Prostate gland (tissue), 2 donors: ENCODE measurements at regions not wholly inside any gene's neighbourhood (a gene's known extent, or its start where the extent isn't known, plus 50 kb on each side); places are given as distances from the start of the nearest gene placed in this dataset.

Source experiments
- DNase-seq: peaks from one replicate; pipeline ENCODE4 v3.0.0-alpha.2; 2019; ENCODE audit warnings: low spot score
- H3K27ac ChIP-seq, 2 donors: fragments of 200-600 bp; sonication (generic); 2 replicates each; pipeline ENCODE4 v1.5.1; 2017 to 2019
- H3K27me3 ChIP-seq: fragments of 200-600 bp; sonication (generic); replicated peaks from 2 replicates; pipeline ENCODE4 v1.5.1; 2019; ENCODE audit not compliant: insufficient read depth
- H3K36me3 ChIP-seq, 2 donors: fragments of 200-600 bp; sonication (generic); 1 replicate in 1 of 2; 2 replicates in 1 of 2; pipeline versions ENCODE4 v1.5.1 to v1.8.1; 2017 to 2019
- H3K4me1 ChIP-seq: fragments of 200-600 bp; sonication (generic); replicated peaks from 2 replicates; pipeline ENCODE4 v1.5.1; 2019
- H3K4me3 ChIP-seq, 2 donors: fragments of 200-600 bp; sonication (generic); 2 replicates each; pipeline ENCODE4 v1.5.1; 2017 to 2019
- H3K9me3 ChIP-seq: fragments of 200-600 bp; sonication (generic); 2 replicates; pipeline ENCODE4 v1.5.1; 2017
- POLR2A ChIP-seq: fragments of 450-650 bp; IDR thresholded peaks from one replicate; pipeline ENCODE4 v1.6.1; 2016; ENCODE audit warnings: antibody characterized with exemption, mild to moderate bottlenecking
- POLR2AphosphoS5 ChIP-seq: sonication (generic); formaldehyde crosslinking; IDR thresholded peaks from one replicate; pipeline ENCODE4 v1.6.1; 2017; ENCODE audit warnings: antibody characterized with exemption
- whole genome bisulfite sequencing: methylation state at CpG from one replicate; pipeline ENCODE4 v1.1.5; 2018; 5-methylcytosine and 5-hydroxymethylcytosine counted together
- intact Hi-C: fragments of 100-400 bp; cut with DNase I; formaldehyde crosslinking; loops from one replicate; pipeline ENCODE4 v1.14.2; 2022
- TF ChIP-seq, protein P1 (sequence below), 4 experiments: fragments of 200-600 bp in 2 of 4; fragments of 450-650 bp in 2 of 4; sonication (generic) in 2 of 4; IDR thresholded peaks; 1 replicate in 3 of 4; 2 replicates in 1 of 4; pipeline ENCODE4 v1.5.1; 2016 to 2019; ENCODE audit warnings: antibody characterized with exemption in 4 of 4, mild to moderate bottlenecking in 2 of 4, moderate library complexity in 2 of 4

DNA sequence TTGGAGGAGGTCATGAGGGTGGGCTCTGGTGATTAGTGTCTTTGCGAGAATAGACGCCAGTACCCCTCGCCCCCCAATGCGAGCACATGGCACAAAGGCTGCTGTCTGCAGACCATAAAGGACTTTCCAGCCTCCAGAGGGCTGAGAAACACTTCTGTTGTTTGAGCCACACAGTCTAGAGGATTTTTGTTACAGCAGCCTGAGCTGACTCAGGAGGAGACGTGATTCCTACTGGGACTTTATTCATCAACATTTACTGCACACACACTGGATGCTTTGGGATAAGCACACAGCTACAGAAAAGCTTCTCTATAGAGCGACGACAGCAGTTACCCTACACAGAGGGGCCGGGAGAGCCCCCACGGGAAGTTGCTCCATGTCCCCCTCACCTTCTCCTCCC lies 345.0 kb downstream of the CTTN start:
- H3K27me3 ChIP-seq: no peaks in the 10 kb centered on the region
- H3K4me1 ChIP-seq: no peaks in the 10 kb centered on the region
- H3K9me3 ChIP-seq: no peaks in the 10 kb centered on the region
- intact Hi-C loops: no loop called here
- TF ChIP-seq, protein P1, sequence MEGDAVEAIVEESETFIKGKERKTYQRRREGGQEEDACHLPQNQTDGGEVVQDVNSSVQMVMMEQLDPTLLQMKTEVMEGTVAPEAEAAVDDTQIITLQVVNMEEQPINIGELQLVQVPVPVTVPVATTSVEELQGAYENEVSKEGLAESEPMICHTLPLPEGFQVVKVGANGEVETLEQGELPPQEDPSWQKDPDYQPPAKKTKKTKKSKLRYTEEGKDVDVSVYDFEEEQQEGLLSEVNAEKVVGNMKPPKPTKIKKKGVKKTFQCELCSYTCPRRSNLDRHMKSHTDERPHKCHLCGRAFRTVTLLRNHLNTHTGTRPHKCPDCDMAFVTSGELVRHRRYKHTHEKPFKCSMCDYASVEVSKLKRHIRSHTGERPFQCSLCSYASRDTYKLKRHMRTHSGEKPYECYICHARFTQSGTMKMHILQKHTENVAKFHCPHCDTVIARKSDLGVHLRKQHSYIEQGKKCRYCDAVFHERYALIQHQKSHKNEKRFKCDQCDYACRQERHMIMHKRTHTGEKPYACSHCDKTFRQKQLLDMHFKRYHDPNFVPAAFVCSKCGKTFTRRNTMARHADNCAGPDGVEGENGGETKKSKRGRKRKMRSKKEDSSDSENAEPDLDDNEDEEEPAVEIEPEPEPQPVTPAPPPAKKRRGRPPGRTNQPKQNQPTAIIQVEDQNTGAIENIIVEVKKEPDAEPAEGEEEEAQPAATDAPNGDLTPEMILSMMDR (IDR thresholded peaks at IDR 0.05): no peak
- TF ChIP-seq POLR2A: no peak
- no peak for TF ChIP-seq POLR2AphosphoS5
- H3K27ac ChIP-seq: no peak overlapping the region
- H3K4me3 ChIP-seq: no peak overlapping the region
- no peak for DNase-seq
- H3K36me3 ChIP-seq: no peaks in the 10 kb centered on the region
- WGBS: 86% methylated on average over 9 of the region's 9 CpGs

DNA sequence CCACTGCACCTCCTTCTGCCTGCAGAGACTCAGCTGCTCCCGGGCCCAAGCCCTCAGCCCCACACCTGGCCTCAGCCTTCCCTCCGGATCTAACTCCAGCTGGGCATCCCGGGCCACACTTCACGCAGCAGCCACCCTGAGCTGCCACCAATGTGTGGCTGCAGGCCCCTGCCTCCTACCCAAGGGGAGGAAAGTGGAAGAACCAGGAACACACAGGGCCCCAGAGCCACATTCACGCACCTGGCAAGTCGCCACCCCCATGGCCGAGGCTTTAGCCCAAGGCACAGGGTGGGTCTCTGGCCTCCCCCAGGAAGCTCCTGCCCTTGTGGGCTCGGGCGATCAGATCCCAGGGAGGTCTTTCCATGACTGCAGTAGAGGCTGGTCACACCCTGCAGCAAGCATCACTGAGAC lies 345.6 kb downstream of the CTTN start:
- H3K4me3 ChIP-seq: no peak overlapping the region
- H3K27ac ChIP-seq: no peak overlapping the region
- H3K27me3 ChIP-seq: no peaks in the 10 kb centered on the region
- no peaks in the 10 kb centered on the region for H3K9me3 ChIP-seq
- 83% methylated on average over 9 of the region's 9 CpGs for WGBS
- intact Hi-C loops: no loop called here
- no peaks in the 10 kb centered on the region for H3K4me1 ChIP-seq
- TF ChIP-seq POLR2A (no peak), POLR2AphosphoS5 (no peak)
- TF ChIP-seq, protein P1 (IDR thresholded peaks at IDR 0.05): no peak
- no peaks in the 10 kb centered on the region for H3K36me3 ChIP-seq
- no peak for DNase-seq

DNA sequence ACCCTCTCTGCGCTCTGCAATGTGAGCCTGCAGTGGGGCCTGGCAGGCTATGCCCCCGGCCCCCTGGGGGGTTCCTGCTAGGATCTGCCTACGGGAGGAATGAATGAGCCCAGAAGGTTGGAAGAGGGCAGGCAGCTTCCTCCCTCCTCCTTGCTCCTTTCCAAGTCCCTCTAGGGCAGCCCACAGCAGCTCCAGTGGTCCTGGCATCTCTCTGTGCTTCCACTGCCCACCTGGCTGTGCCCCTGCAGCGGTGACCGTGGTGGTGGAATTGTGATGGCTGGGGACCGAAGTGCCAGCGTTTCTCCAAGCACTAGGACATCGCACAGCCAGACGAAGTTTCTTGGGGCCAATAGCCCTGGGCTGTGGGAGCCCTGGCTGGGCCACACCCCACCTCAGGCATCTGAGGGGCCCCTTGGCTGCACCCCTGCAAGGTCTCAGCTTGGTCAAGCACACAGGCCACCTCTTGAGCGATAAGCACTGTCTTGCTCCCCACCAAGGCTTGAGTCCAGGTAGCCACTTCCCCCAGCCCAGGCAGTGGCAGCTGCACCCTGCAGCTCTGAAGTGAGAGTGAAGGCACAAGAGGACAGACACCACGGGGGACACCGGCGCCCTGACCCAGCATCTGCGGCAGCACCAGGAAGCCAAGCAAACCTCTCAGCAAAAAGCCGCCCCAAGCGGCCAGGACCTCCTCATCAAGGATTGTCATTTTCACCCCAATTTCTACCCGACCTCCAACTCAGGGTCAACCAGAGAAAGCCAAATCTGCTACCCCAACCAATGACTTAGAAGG lies 346.3 kb downstream of the CTTN start:
- no peak for DNase-seq
- TF ChIP-seq POLR2AphosphoS5: no peak
- TF ChIP-seq POLR2A: no peak
- TF ChIP-seq, protein P1 (IDR thresholded peaks at IDR 0.05): no peak
- Histone ChIP-seq H3K4me1 (no peaks in the 10 kb centered on the region), H3K27ac (no peak overlapping the region), H3K9me3 (no peaks in the 10 kb centered on the region), H3K4me3 (no peak overlapping the region), H3K27me3 (no peaks in the 10 kb centered on the region), H3K36me3 (no peaks in the 10 kb centered on the region)
- intact Hi-C loops: no loop called here
- WGBS: 88% methylated on average over 17 of the region's 17 CpGs

DNA sequence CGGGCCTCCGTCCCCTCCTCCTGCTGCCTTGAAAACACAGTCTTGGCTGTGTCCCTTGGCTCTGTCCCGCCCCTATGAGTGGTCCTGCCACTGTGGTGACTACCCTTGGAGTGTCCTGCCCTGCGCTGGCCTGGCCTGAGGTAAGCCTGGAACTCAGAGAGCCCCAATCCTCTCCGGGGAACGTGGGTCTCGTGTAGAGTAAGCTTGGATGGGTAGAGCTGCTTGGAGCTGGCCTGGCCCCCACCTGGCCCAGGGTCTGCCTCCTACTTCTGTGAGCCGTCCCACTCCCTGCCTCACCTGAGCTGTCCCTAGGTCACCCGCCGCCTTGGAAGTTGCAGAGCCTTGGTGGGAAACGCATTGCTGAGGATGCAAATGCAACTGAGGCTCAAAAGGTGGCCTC lies 347.1 kb downstream of the CTTN start:
- H3K4me3 ChIP-seq: no peak overlapping the region
- no peaks in the 10 kb centered on the region for H3K27me3 ChIP-seq
- WGBS: 88% methylated on average over 10 of the region's 11 CpGs
- no peaks in the 10 kb centered on the region for H3K36me3 ChIP-seq
- no peaks in the 10 kb centered on the region for H3K4me1 ChIP-seq
- intact Hi-C loops: no loop called here
- TF ChIP-seq, protein P1 (IDR thresholded peaks at IDR 0.05): no peak
- no peak for TF ChIP-seq POLR2A
- no peak for TF ChIP-seq POLR2AphosphoS5
- no peak for DNase-seq
- H3K27ac ChIP-seq: no peak overlapping the region
- no peaks in the 10 kb centered on the region for H3K9me3 ChIP-seq

DNA sequence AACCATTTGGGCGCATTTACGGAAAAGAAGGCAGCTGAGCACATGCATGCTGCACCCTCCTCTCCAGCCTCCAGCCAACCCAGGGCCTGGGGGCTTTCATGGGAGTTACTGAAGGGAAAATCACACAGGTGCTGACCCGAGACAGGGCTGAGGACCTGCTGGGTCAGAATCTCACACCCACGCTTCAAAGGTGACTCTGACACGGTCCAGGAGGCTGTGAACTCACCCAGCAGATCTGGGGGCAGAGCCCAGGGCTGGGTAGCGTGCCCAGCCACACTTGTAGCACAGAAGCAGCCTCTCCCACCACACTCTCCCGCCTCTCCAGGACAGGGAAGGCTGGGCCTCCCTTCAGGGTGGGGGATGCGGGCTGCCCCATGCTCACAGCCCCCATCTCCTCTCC lies 347.6 kb downstream of the CTTN start:
- TF ChIP-seq, protein P1 (IDR thresholded peaks at IDR 0.05): no peak
- TF ChIP-seq POLR2A (no peak), POLR2AphosphoS5 (no peak)
- intact Hi-C loops: no loop called here
- Histone ChIP-seq H3K9me3 (no peaks in the 10 kb centered on the region), H3K27ac (no peak overlapping the region), H3K36me3 (no peaks in the 10 kb centered on the region), H3K4me1 (no peaks in the 10 kb centered on the region), H3K27me3 (no peaks in the 10 kb centered on the region), H3K4me3 (no peak overlapping the region)
- 91% methylated on average over 8 of the region's 8 CpGs for WGBS
- no peak for DNase-seq
